T-helper 1 cell treated with Interleukin-12 subunit alpha and Interleukin-12 subunit beta and Interleukin-4 antibody, amounts not matched to agents 30 ng/mL and 1 ng/mL, for 36 hours (primary cell): ENCODE measurements at regions not wholly inside any gene's neighbourhood (a gene's known extent, or its start where the extent isn't known, plus 50 kb on each side); places are given as distances from the start of the nearest gene placed in this dataset.

Experiments used
- intact Hi-C: fragments of 100-400 bp; cut with micrococcal nuclease; formaldehyde crosslinking; loops from one replicate; pipeline ENCODE4 v1.15.1; 2024

- intact Hi-C loops, result no loop called here
These were observed 117.5 kb downstream of the OR13A1 start for GRCh38 chr10:45197816-45198485.

GRCh38 chr10:45198486-45199204 is 116.8 kb downstream of the OR13A1 start:
- intact Hi-C loops, result no loop called here

DNA sequence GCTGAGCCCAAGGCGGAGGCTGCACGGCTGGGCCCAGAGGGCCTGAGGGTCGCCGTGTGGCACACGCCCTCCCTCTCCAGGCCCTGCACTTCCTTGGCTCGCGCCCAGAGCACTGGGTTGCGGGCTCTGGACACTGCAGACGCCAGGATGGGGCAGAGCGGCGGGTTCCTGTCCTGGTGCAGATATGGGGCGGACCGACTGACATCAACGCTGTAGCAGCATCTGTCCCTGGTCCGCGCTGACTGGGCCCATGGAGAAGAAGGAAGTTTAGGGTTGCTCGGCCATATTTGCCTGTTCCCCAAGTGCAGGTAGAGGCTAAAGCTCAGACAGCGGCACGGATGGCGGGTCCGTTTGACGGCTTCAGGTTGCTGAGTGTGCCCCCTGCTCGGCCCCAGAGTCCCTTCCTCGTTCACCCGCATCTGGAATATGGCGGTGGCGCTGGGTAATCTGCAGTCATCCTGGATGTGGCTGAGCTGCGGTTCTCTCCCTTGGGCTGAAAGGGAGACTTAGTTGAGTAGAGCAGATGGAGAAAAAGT is 116.1 kb downstream of the OR13A1 start:
- intact Hi-C loops, result no loop called here

DNA sequence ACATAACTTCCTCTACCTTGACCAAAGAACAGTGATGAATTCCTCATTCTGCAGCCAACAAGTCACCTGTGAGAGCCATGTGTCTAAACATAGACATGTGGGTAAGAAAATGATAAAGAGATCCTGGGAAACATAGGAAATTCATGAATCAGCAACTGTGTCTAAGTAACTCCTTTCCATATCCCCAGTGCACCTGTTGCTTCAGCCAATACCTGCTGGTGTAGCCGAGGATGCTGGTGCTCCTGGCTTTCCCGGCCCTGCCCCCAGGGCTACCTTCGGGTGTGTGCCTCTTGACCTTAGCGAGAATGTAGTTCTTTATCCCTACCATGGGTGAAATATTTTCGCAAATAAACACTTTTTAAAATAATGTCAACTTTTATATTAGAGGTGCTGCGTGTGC is 114.1 kb downstream of the OR13A1 start:
- intact Hi-C loops, result no loop called here

DNA sequence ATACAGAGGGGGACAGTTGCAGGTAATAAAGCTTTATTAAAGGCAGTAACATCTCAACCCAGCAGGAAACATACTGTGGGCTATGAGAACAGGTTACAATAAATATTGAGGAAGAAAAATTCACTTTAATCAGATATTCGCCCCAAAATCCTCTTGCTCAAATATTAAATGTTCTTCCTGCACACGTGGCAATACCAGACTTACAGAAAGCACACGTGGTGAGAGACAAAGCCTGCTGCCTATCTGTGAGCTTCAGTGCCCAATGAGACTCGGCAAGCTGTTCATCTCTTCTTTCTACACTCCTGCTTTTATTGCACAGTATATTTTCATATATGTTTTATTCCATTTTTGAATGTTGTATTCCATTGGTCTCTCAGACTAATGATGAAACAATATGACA is 113.2 kb downstream of the OR13A1 start:
- intact Hi-C loops, result no loop called here

- intact Hi-C loops, result no loop called here
These were observed 110.2 kb downstream of the OR13A1 start for GRCh38 chr10:45204954-45205775.

DNA sequence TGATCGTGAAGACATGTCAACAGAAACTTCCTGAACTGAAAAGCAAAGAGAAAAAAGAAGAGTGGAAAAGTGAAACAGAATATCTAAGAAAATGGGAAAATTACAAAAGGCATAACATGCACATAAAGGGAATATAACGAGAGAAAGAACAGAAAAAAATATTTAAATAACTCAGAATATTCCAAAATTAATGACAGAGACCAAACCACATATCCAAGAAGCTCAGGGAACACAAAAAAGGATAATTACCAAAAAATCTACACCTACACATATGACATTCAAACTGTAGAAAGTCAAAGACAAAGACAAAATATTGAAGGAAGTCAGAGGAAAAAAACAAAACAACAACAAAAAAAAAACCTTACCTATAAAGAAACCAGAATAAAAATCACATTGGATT is 105.5 kb downstream of the OR13A1 start:
- intact Hi-C loops, result no loop called here

DNA sequence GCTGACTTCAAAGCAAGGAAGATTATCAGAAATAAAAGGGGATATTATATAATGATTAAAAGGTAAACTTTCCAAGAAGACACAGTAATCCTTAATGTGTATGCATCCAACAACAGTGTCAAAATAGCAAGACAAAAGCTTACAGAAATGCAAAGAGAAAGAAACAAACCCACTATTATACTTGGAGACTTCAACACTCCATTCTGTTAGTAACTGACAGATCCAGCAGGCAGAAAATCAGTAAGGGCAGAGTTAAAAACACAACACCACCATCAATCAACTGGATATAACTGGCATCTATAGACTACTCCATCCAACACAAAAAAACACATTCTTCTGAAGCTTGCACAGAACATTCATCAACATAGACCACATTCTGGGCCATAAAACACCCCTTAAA is 103.8 kb downstream of the OR13A1 start:
- intact Hi-C loops, result no loop called here

- intact Hi-C loops, result no loop called here
These were observed 96.0 kb downstream of the OR13A1 start for GRCh38 chr10:45219416-45219815.

DNA sequence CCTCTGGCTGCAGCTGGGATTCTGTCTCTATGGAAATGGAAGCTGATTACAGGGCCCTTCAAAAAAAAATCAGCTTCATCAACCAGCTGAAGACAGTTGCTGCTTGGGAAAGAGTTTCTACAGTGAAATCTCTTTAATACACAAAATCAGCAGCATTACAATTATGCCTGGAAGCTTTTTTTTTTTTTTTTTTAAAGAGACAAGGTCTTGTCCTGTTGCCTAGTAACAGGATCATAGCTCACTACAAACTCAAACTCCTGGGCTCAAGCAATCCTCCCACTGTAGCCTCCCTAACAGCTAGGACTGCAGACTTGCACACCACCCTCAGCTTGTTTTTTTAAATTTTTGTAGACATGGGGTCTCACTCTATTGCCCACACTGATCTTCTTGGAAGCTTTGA is 94.5 kb downstream of the OR13A1 start:
- intact Hi-C loops, result no loop called here

DNA sequence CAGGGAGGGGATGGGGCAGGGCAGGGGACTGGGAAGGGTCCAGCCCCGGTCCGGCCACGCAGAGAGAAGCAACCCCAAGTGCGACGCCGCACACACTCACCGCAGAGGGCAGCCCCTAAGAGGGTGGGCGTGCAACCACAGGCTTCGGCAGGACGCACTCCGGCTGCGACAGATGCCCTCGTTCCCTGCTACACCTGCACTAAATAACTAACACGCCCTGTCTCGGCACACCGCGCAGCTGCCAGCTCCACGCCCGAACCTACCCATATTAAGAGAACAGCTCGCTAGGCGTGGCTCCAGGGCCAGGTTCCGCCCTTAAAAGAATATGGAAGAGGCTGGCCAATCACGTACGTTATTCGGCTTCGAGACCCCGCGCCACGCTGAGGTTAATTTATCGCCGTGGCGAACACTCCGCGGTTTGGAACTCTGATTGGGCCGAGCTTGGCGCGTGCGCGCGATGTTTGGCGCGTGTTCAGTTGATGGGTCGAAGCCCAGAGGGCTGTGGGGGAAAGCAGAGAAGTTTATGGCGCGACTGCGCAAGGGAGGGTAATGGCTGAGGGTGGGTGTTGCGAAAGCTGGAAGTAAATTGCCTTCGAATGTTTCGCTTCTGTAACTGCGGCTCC is 91.1 kb downstream of the OR13A1 start:
- intact Hi-C loops, result no loop called here

DNA sequence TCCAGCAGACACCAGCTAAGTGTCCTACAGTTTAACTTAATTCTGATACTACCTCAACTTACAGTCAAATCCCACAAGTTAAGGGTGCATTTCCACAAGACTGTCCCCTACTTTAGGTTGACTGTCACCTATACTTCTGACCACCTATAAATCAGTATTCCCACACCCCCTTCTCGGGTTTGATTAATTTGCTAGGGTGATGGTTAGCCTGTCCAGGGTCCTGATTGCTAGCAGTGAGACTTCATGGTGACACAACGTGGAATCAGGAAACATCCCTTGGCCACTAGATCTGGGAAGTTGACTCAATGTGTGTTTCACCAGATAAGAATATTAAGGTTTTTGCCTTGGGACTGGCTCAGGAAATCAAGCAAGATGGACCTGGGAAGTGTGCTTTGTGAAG is 88.4 kb downstream of the OR13A1 start:
- intact Hi-C loops, result no loop called here

DNA sequence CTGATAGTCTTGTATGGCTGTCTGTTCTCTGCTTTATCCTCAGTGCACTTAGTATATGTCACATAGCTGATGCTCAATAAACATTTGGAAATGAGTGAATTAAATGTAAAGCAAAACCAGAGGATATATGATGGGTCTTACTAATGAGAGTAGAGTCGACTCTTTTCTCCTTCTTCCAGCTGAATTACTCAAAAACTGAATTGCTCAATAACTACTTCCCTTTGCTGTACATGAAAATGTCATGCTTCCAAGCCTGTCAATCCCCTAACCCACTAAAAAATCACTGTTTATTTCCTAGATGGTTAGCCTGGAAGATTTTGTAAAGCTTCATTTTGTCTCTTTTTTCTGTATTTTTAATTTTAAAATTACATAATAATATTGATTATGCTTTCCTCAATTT is 88.0 kb downstream of the OR13A1 start:
- intact Hi-C loops, result no loop called here

DNA sequence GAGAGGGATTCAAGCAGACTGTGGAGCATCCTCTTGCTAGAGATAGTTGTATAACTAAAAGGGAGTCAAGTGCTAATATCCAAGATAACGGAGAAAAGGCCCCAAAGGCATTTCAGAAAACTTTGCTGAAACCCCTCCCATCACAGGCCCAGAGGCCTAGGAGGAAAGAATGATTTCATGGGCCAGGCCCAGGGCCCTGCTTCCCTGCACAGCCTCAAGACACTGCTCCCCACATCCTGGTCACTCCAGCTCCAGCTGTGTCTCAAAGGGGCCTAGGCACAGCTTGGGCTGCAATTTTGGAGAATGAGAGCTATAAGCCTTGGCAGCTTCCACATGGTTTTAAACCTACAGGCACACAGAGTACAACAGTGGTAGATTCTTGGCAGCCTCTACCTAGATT is 85.6 kb downstream of the OR13A1 start:
- intact Hi-C loops, result loop anchor here (10.0 kb wide), 1 partner anchor 715 kb away; no protein-coding TSS in a partner anchor

GRCh38 chr10:45235260-45235769 is 80.1 kb downstream of the OR13A1 start:
- intact Hi-C loops, result loop anchor here (1.0 to 10.0 kb wide), 9 partner anchors 15 to 1021 kb away; partner anchors contain the start of gene ZFAND4

GRCh38 chr10:45235798-45236220 is 79.6 kb downstream of the OR13A1 start:
- intact Hi-C loops, result loop anchor here (1.0 to 10.0 kb wide), 9 partner anchors 14 to 1020 kb away; partner anchors contain the start of gene ZFAND4

- intact Hi-C loops, result loop anchor here (10.0 kb wide), 1 partner anchor 706 kb away; no protein-coding TSS in a partner anchor
These were observed 76.5 kb downstream of the OR13A1 start for GRCh38 chr10:45238896-45239295.

GRCh38 chr10:45239642-45240041 is 75.8 kb downstream of the OR13A1 start:
- intact Hi-C loops, result loop anchor here (10.0 kb wide), 1 partner anchor 705 kb away; no protein-coding TSS in a partner anchor

DNA sequence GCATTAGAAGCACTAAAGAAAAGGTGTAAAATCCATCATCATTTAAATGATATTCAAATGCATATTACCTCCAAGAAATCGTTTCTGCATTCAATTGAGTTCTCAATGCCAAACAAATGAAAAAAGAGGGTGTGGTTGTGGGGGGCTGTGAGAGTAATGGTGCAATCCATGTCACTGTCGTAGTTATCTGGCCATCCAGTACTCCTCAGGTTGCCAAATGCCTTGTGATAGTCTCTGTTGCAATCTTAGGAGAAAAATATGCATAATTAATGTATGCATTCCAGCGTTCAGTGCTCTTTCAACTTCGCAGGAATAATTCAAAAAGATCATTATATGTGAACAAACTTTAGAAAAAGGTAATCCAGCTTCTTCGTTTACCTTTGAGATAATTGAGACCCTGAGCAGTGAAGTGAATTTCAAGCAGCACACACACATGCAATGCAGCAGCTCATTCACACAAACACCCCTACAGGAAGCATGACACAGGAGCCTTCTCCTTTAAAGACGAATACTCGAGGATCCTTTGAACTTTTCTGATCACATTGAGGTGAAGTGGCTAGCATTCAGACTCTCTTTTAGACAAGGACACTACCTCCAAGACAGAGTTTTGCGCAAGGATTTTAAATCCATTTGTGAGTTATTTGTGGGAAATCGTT is 73.4 kb downstream of the OR13A1 start:
- intact Hi-C loops, result no loop called here

DNA sequence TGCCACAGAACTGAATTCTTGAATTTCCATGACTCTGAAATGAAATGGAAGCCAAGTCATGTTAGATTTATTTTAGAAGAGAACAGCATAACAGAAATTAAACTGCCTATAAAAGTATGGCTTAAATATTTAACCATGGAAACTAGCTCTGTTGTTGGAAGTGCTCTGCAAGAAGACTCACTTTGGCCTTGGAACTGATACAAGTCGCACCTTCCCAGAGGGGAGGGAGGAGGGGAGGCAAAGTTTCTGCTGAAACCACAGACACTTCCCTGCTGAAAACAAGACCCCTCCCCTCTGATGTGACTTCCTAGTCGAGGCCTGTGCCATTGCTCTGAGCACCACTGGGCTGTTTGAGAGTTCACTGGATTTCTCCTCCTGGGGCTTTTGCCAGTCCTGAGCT is 72.1 kb downstream of the OR13A1 start:
- intact Hi-C loops, result no loop called here
